ENCODE measurements at regions not wholly inside any gene's neighbourhood (a gene's known extent, or its start where the extent isn't known, plus 50 kb on each side); places are given as distances from the start of the nearest gene placed in this dataset.

- no peak for DNase-seq (ENCODE audit: low spot score)
These were observed 509.6 kb downstream of the CMPK2 start for GRCh38 chr2:6355886-6356761.

- no peak for DNase-seq (ENCODE audit: low spot score)
These were observed 507.2 kb downstream of the CMPK2 start for GRCh38 chr2:6358546-6358945.

GRCh38 chr2:6358985-6359384, 506.7 kb downstream of the CMPK2 start:
- DNase-seq (ENCODE audit: low spot score): no peak

DNA sequence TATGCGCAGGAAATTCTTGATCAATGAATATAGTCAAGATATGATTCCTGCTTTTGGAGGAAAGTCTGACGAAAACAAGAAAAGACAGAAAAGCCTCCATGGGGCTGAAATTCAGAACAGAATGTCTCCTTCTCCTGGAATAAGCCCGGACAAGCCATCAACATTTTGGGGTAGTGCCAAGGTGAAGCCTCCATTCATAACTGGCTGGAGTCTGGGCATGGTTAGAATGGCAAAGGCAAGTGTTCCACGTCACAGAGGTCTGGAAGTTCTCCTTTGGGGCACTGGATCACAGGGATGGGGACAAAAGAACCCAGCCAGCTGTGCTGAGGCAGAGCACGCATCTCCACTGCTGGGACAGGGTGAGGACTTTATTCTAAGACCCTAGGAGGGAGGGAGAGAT, 505.7 kb downstream of the CMPK2 start:
- DNase-seq (ENCODE audit: low spot score): no peak

- DNase-seq (ENCODE audit: low spot score): no peak
These were observed 502.8 kb downstream of the CMPK2 start for GRCh38 chr2:6362671-6363450.

DNA sequence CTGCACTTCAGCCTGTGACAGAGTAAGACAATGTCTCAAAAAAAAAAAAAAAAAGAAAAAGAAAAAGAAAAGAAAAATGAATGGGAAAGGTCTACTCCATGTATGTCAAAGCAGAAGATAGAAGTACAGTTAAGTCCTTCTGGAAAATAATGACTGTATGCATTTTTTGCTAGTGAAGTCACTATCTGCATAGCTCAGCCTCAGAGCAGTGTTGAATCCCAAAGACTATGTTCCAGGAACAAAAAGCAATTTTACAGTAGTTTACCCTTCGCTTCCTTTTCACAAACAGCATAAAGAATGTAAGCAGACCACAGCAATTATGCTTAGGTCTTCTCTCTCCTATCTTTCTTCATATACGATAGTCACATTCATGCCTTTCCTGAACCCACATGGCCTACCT, 497.4 kb downstream of the CMPK2 start:
- DNase-seq (ENCODE audit: low spot score): peak; percentile 31

DNA sequence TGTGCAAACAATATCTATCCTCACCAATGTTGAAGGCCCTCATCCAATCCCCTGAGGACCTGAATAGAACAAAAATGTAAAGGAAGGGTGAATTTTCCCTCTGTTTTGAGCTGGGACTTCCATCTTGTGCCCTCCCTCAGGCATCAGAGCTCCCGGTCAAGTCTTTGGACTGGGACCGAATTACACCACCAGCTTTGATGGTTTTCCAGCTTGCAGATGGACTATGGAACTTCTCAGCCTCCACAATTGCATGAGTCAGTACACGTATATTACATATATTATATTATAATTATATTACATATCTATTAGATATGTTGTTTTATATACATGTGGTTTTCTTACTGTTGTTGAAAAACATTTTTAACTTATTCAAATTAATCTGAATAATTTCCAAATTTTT, 496.4 kb downstream of the CMPK2 start:
- DNase-seq (ENCODE audit: low spot score): no peak

DNA sequence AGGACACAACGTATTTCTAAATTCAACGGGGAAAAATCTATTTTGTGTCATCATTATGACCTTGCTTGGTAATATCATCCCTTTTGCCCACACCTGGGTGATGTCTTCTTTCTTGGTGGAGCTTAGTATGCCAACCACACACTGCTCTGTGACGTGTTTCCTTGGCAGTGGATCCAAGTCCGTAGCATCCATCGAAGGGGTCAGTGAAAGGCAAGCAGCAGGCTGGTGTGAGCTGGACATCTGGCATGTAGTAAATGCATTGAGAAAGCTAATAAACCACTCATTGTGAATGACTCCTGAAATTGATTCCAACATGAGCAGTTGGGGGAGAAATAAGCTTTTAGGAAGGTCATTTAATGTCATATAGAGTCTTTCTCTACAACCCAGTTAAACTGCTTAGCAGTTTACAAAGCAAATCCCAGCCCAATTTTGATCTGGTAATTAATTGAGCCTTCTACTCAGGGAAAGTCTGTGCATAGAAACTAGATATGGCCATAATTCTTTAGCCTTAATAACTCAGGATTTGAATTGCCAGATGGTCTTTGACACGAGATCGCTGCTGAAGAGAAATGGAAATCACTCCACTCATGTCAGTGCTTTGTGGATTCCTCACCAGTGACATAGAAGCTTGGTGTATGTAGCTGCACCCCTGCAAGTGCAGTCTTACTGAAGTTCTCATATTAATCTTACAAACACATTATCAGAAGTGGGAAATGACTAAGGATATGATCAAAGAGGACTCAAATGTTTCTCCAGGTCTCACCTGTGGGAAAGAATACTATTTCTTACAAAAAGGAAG, 494.8 kb downstream of the CMPK2 start:
- DNase-seq (ENCODE audit: low spot score): no peak

GRCh38 chr2:6372317-6372901, 493.3 kb downstream of the CMPK2 start:
- DNase-seq (ENCODE audit: low spot score): peak; percentile 49

GRCh38 chr2:6381326-6381725, 484.4 kb downstream of the CMPK2 start:
- no peak for DNase-seq (ENCODE audit: low spot score)

DNA sequence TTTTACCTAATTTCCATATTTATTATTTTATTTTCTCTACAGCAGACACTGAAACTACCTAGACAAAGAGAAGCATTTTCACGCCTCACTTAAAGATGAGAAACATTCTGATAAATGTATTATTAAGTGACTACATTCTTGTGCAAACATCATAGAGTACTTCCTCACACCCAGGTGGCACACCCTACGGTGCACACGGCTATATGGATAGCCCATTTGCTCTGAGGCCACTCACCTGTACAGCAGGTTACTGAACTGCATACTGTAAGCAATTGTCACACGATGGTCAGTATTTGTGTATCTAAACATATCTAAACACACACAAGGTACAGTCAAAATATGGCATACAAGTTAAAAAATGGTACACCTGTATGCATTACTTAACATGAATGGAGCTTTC, 481.4 kb downstream of the CMPK2 start:
- DNase-seq (ENCODE audit: low spot score): no peak

GRCh38 chr2:6392354-6392753, 473.4 kb downstream of the CMPK2 start:
- no peak for DNase-seq (ENCODE audit: low spot score)

GRCh38 chr2:6392966-6393365, 472.7 kb downstream of the CMPK2 start:
- peak; percentile 23 for DNase-seq (ENCODE audit: low spot score)

DNA sequence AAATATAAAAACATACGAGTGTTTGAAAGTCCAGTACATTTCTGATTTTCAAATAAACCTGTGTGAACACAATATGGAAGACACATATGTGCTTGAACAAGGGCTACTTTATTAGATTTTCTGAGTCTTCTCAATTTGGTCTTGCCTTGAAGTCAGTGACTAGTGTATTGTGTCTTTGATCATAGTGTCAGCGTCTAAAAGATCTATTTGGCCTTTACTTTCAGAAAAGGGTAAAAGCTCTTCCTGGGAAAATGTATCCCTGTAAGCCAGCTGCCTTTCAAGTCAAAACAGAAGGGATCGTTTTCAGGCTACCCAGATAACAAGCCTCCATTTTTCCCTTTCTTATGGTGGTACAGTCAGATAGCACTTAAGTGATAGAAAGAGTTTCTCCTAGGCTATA, 471.9 kb downstream of the CMPK2 start:
- DNase-seq (ENCODE audit: low spot score): no peak

DNA sequence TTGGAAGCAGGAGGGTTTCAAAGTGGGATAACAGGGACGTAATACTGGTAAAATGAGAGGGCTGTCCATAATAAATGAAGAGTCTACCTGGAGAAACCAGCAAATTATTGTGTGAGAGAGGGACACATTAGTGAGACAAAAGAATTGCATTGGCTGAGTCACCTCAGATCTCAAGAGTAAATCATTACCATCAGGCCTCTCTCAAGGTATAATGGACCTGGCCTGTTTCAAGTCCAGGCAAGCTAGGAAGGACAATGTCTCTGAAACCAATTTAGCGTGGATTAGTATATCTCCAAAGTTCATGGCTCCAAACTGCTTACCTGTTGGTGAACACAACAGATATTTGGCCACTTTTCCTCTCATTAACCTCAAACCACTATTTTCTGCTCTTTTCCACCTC, 471.4 kb downstream of the CMPK2 start:
- DNase-seq (ENCODE audit: low spot score): no peak

- no peak for DNase-seq (ENCODE audit: low spot score)
These were observed 467.3 kb downstream of the CMPK2 start for GRCh38 chr2:6398421-6398820.

DNA sequence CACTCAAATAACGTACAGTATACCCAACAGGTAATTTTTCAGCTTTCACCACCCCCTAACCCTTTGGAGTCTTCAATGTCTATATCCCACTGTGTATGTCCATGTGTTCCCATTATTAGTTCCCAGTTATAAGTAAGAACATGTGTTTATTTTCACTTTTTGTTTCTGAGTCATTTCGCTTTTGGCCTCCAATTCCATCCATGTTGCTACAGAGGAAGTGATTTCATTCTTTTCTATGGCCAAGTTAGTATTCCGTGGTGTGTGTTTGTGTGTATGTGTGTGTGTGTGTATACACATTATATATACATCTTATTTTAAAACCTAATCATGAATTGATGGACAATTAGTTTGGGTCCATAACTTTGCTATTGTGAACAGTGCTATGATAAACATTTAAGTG, 464.4 kb downstream of the CMPK2 start:
- no peak for DNase-seq (ENCODE audit: low spot score)

GRCh38 chr2:6408057-6408456, 457.6 kb downstream of the CMPK2 start:
- DNase-seq (ENCODE audit: low spot score): no peak

DNA sequence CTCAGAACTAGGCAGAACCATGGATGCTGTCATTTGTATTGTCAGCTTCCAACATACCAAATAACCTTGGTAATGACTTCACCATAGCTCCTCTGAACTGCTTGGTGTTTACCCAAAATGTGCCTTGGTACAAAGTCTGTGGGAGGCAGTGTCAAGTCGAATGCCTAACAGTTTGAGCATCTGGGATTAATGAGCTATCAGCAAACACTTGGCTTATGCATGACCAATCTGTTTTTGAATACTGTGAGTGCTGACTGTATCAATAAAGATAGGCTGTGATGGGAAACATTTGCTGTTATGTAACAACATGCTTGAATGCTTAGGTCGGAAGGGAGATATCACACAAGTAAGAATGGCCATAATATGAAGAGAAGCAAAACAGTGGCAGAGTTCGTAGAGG, 455.4 kb downstream of the CMPK2 start:
- DNase-seq (ENCODE audit: low spot score): no peak

GRCh38 chr2:6412533-6413091, 453.1 kb downstream of the CMPK2 start:
- no peak for DNase-seq (ENCODE audit: low spot score)

DNA sequence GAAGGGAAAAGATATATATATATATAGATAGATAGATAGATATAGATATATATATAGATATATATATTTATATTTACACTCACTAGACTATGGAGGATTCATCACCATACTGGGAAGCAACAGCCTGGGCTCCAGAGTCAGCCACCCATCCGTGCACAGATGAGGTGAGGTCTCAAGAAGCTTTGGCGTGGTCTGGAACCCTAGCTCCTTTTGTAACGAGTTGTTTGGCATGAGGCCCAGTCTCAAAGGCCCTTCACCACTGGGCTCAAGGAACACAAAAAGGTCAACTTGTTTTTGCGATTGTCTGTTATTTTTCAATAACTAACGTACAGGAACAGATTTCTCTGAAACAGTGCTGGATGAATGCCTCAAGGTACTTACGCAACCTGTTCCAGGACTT, 448.7 kb downstream of the CMPK2 start:
- no peak for DNase-seq (ENCODE audit: low spot score)

GRCh38 chr2:6418291-6418690, 447.4 kb downstream of the CMPK2 start:
- DNase-seq (ENCODE audit: low spot score): no peak
